ENCODE measurements at regions not wholly inside any gene's neighbourhood (a gene's known extent, or its start where the extent isn't known, plus 50 kb on each side); places are given as distances from the start of the nearest gene placed in this dataset.
"Not testable (repeated sequence)": the region's sequence is repeated elsewhere in the genome, so short reads cannot be mapped to it uniquely, and the experiment has no call there.

GRCh38 chrY:7292113-7292512 lies 380.6 kb upstream of the AMELY start:
- TF ChIP-seq CTCF (IDR thresholded peaks at IDR 0.05) (no peak), POLR2A (IDR thresholded peaks at IDR 0.05) (no peak)
- Histone ChIP-seq H3K27me3 (no peaks in the 10 kb centered on the region), H3K4me1 (no peaks in the 10 kb centered on the region), H3K27ac (no peak overlapping the region), H3K9me3 (no peaks in the 10 kb centered on the region), H3K4me3 (no peak overlapping the region), H3K36me3 (replicated peaks in 1 of 2; ENCODE audit: insufficient read depth in 1 of 2, low read depth in 2 of 2) (no peaks in the 10 kb centered on the region)
- ATAC-seq (no peak), DNase-seq (no peak)
- WGBS, 2 donors: 100% methylated on average over 1 of the region's 1 CpG
- intact Hi-C loops (cut with DNase I): no loop called here

GRCh38 chrY:7289889-7290833 lies 378.6 kb upstream of the AMELY start:
- ATAC-seq (no peak), DNase-seq (no peak)
- Histone ChIP-seq H3K9me3 (no peaks in the 10 kb centered on the region), H3K27me3 (no peaks in the 10 kb centered on the region), H3K27ac (no peak overlapping the region), H3K36me3 (replicated peaks in 1 of 2; ENCODE audit: insufficient read depth in 1 of 2, low read depth in 2 of 2) (no peaks in the 10 kb centered on the region), H3K4me3 (no peak overlapping the region), H3K4me1 (no peaks in the 10 kb centered on the region)
- intact Hi-C loops (cut with DNase I): no loop called here
- 70 to 80% methylated on average over 9 to 10 of the region's 10 CpGs for WGBS, 2 donors
- TF ChIP-seq POLR2A (IDR thresholded peaks at IDR 0.05) (no peak), CTCF (IDR thresholded peaks at IDR 0.05) (no peak)

GRCh38 chrY:7288611-7289010 lies 377.1 kb upstream of the AMELY start:
- H3K27ac ChIP-seq: no peak overlapping the region
- no peaks in the 10 kb centered on the region for H3K9me3 ChIP-seq
- H3K36me3 ChIP-seq (replicated peaks in 1 of 2; ENCODE audit: insufficient read depth in 1 of 2, low read depth in 2 of 2): no peaks in the 10 kb centered on the region
- no peak for TF ChIP-seq POLR2A (IDR thresholded peaks at IDR 0.05)
- no peak for TF ChIP-seq CTCF (IDR thresholded peaks at IDR 0.05)
- no peaks in the 10 kb centered on the region for H3K27me3 ChIP-seq
- no peak overlapping the region for H3K4me3 ChIP-seq
- DNase-seq (no peak), ATAC-seq (no peak)
- intact Hi-C loops (cut with DNase I): no loop called here
- no peaks in the 10 kb centered on the region for H3K4me1 ChIP-seq
- WGBS, 2 donors: 80% methylated on average over 5 of the region's 5 CpGs; no CpG with 5 or more reads in 1 of the 2 donors

- H3K27me3 ChIP-seq; DNase-seq; intact Hi-C loops (cut with DNase I); ATAC-seq; H3K4me3 ChIP-seq; H3K4me1 ChIP-seq; H3K9me3 ChIP-seq; H3K27ac ChIP-seq; H3K36me3 ChIP-seq (replicated peaks in 1 of 2; ENCODE audit: insufficient read depth in 1 of 2, low read depth in 2 of 2): not testable (repeated sequence)
- WGBS, 2 donors: no CpG with 5 or more reads among the region's 2 CpGs
Measured at GRCh38 chrY:7287963-7288362, 376.4 kb upstream of the AMELY start.

- no peak for DNase-seq
- Histone ChIP-seq H3K4me1 (no peaks in the 10 kb centered on the region), H3K27ac (no peak overlapping the region), H3K27me3 (no peaks in the 10 kb centered on the region), H3K4me3 (no peak overlapping the region), H3K9me3 (no peaks in the 10 kb centered on the region), H3K36me3 (replicated peaks in 1 of 2; ENCODE audit: insufficient read depth in 1 of 2, low read depth in 2 of 2) (no peaks in the 10 kb centered on the region)
- TF ChIP-seq POLR2A (IDR thresholded peaks at IDR 0.05) (no peak), CTCF (IDR thresholded peaks at IDR 0.05) (no peak)
- no peak for ATAC-seq
- intact Hi-C loops (cut with DNase I): no loop called here
- whole genome bisulfite sequencing, 2 donors: 92 to 94% methylated on average over 2 of the region's 2 CpGs
Measured at GRCh38 chrY:7285388-7285787, 373.8 kb upstream of the AMELY start.
